ENCODE measurements at regions not wholly inside any gene's neighbourhood (a gene's known extent, or its start where the extent isn't known, plus 50 kb on each side); places are given as distances from the start of the nearest gene placed in this dataset.
"Not testable (repeated sequence)": the region's sequence is repeated elsewhere in the genome, so short reads cannot be mapped to it uniquely, and the experiment has no call there.

DNA sequence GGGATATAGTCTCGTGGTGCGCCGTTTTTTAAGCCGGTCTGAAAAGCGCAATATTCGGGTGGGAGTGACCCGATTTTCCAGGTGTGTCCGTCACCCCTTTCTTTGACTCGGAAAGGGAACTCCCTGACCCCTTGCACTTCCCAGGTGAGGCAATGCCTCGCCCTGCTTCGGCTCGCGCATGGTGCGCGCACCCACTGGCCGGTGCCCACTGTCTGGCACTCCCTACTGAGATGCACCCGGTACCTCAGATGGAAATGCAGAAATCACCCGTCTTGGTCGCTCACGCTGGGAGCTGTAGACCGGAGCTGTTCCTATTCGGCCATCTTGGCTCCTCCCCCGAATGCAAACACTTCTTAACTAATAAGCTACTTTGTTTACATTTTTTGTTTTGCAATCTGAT, 914.9 kb downstream of the OTOL1 start:
- H3K4me1 Mint-ChIP-seq, H3K9me3 Mint-ChIP-seq, ATAC-seq, H3K4me3 Mint-ChIP-seq, H3K27ac Mint-ChIP-seq, H3K36me3 Mint-ChIP-seq, H3K27me3 Mint-ChIP-seq: not testable (repeated sequence)

DNA sequence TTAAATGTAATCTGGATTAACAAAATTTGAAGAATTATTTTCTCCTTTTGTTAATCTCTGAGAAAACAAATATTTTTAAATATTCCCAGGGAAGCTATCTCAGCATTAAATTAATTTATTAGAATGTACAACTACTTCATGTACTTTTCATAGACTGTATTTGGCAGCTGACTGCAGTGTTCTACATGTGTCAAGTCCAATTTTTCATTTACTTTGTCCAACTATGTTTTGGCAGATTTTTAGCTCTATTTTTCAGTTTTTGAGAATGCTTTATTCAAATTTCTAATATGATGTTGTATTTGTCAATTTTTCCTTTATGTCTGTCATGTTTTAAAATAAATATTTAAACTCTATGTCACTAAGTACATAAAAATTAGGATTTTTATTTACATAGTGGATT, 925.1 kb downstream of the OTOL1 start:
- no peak for ATAC-seq
- no peaks in the 10 kb centered on the region for H3K4me1 Mint-ChIP-seq
- no peaks in the 10 kb centered on the region for H3K27me3 Mint-ChIP-seq
- no peaks in the 10 kb centered on the region for H3K36me3 Mint-ChIP-seq
- peaks cover under 1% of the 10 kb centered on the region for H3K9me3 Mint-ChIP-seq
- no peak overlapping the region for H3K27ac Mint-ChIP-seq
- no peak overlapping the region for H3K4me3 Mint-ChIP-seq

DNA sequence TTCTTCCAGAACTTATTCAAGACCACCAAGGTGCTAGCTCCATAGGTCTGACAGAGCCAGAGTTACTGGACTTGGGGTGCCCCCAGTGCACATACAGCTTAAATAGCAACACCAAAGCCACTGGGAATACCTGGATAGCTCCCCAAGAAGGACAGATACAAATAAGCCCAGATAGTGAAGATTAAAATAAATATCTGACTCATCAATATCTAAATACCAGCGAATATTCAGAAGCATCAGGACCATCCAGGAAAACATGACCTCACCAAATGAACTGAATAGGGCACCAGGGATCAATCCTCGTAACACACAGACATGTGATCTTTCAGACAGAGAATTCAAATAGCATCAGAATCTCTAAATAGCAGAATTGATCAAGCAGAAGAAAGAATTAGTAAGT, 931.6 kb downstream of the OTOL1 start:
- no peak overlapping the region for H3K27ac Mint-ChIP-seq
- no peaks in the 10 kb centered on the region for H3K36me3 Mint-ChIP-seq
- ATAC-seq, result no peak
- no peaks in the 10 kb centered on the region for H3K4me1 Mint-ChIP-seq
- H3K27me3 Mint-ChIP-seq, result no peaks in the 10 kb centered on the region
- no peak overlapping the region for H3K4me3 Mint-ChIP-seq
- peaks cover 9% of the 10 kb centered on the region for H3K9me3 Mint-ChIP-seq

DNA sequence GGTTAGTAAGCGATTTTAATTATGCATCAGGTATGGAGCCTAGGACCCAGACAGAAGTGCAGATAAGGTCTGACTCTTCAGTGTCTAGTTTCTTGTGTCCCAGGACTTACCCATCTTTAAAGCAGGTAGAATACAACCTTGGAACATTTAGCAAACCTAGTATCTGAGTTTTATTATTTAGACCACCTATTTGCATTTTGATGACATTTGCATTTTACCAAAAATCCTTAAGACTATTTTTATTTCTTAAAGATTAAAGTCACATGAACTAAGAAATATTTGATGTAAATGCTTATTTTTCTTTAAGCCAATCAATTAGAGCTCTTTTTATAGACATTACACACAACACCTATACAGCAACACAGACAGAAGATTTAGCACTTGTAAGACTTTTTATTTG, 939.1 kb downstream of the OTOL1 start:
- no peak for ATAC-seq
- Mint-ChIP-seq H3K4me3 (no peak overlapping the region), H3K4me1 (no peaks in the 10 kb centered on the region), H3K36me3 (no peaks in the 10 kb centered on the region), H3K27me3 (no peaks in the 10 kb centered on the region), H3K9me3 (peaks cover 13% of the 10 kb centered on the region), H3K27ac (no peak overlapping the region)

DNA sequence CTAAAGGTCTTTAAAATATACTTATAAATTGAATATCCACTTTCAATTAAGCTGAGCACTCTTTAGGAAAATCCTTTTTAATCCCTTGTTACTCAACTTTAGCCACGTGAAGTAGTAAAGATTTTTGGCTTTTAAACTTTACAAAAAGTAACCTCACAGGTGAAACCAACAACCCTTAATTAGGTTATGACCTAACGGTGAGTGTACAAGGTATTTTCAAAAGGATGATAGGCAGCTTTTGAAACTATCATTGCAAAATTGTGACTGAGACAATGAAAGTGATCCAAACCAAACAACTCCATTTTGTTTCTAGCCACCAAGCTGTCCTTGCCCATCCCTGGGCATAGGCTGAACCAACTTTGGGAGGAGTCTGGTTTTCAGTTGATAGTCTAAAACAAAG, 940.2 kb downstream of the OTOL1 start:
- ATAC-seq, result no peak
- H3K4me3 Mint-ChIP-seq, result no peak overlapping the region
- H3K27me3 Mint-ChIP-seq, result no peaks in the 10 kb centered on the region
- H3K9me3 Mint-ChIP-seq, result peaks cover 11% of the 10 kb centered on the region
- no peaks in the 10 kb centered on the region for H3K36me3 Mint-ChIP-seq
- H3K27ac Mint-ChIP-seq, result no peak overlapping the region
- no peaks in the 10 kb centered on the region for H3K4me1 Mint-ChIP-seq

DNA sequence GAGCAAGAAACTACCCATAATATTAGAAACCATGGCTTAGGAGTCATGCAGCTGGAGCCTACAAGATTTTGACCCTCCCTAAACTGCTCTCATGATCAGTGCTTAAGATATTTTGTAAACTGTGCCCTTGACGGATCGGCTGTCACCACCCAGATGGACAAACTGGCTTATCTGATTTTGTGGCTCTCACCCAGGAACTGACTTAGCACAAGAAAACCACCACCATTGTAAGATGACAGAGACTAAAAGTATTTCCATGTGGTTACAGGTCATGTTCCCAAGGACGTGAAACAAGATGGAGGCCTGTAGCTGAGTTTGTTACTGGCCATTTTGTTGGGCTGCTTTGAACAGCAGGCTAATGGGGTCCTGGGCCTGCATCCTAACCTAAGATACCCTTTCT, 940.9 kb downstream of the OTOL1 start:
- H3K4me3 Mint-ChIP-seq, result no peak overlapping the region
- no peaks in the 10 kb centered on the region for H3K27me3 Mint-ChIP-seq
- ATAC-seq, result no peak
- no peaks in the 10 kb centered on the region for H3K36me3 Mint-ChIP-seq
- H3K9me3 Mint-ChIP-seq, result peaks cover 11% of the 10 kb centered on the region
- H3K27ac Mint-ChIP-seq, result no peak overlapping the region
- no peaks in the 10 kb centered on the region for H3K4me1 Mint-ChIP-seq

DNA sequence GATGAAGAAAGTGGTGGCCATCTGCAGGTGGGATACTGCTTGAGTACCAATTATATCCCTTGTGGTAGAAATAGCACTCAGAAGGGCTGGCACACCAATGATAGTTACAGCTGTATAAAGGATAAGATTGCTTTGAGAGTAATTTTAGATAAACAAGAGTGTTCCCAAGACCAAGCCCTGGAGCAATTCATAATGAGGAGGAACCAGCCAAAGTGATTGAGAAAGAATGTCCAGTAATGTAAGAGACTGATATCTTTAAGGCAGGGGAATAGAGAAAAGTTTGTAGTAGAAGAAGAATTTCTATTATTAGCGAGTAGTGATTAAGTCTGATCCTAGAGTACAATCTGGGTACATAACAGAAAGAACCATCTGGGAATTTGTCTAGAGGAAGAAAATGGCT, 945.1 kb downstream of the OTOL1 start:
- H3K9me3 Mint-ChIP-seq, result peaks cover 7% of the 10 kb centered on the region
- no peaks in the 10 kb centered on the region for H3K4me1 Mint-ChIP-seq
- no peak overlapping the region for H3K27ac Mint-ChIP-seq
- no peaks in the 10 kb centered on the region for H3K36me3 Mint-ChIP-seq
- H3K4me3 Mint-ChIP-seq, result no peak overlapping the region
- H3K27me3 Mint-ChIP-seq, result no peaks in the 10 kb centered on the region
- ATAC-seq, result no peak

DNA sequence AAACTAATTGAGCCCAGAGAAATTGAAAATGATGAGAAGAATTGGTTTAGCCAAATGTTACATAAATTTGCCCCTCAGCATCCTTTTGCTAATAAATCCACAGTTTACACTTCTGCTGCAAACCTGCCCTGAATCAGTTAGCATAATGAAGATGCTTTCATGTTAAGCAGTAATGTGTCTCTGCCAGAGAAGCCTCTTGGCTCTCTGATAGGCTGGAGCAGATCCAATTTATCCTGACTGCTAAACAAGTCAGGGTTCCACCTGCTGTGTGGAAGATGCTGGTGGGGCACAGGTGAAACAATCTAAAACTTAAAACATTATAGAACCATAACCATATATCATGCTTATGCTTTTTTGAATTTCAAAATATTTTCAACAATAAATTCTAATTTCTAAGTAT, 946.8 kb downstream of the OTOL1 start:
- Mint-ChIP-seq H3K27me3 (no peaks in the 10 kb centered on the region), H3K9me3 (peaks cover 7% of the 10 kb centered on the region), H3K27ac (no peak overlapping the region), H3K4me1 (no peaks in the 10 kb centered on the region), H3K4me3 (no peak overlapping the region), H3K36me3 (no peaks in the 10 kb centered on the region)
- no peak for ATAC-seq

DNA sequence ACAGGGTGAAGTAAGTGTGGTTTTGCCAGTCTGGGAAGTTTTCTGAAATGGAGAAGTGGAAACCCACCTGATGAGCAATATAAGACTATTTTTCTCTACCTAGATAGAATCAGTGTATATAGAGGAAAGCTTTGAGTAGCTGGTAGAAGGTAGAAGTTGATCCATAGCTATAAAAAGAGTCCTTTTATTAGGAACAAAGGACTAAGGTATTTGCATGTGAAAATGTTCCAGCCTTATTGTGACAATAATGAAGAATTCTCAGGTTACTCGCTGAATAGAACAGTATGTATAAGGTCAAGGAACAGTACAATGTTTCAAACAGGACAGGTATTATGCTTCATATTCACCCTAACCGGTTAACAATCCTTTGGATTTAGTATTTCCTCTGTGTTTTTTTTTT, 972.2 kb downstream of the OTOL1 start:
- no peaks in the 10 kb centered on the region for H3K4me1 Mint-ChIP-seq
- H3K27me3 Mint-ChIP-seq, result no peaks in the 10 kb centered on the region
- no peak overlapping the region for H3K27ac Mint-ChIP-seq
- ATAC-seq, result no peak
- H3K9me3 Mint-ChIP-seq, result peaks cover 9% of the 10 kb centered on the region
- H3K36me3 Mint-ChIP-seq, result no peaks in the 10 kb centered on the region
- no peak overlapping the region for H3K4me3 Mint-ChIP-seq

DNA sequence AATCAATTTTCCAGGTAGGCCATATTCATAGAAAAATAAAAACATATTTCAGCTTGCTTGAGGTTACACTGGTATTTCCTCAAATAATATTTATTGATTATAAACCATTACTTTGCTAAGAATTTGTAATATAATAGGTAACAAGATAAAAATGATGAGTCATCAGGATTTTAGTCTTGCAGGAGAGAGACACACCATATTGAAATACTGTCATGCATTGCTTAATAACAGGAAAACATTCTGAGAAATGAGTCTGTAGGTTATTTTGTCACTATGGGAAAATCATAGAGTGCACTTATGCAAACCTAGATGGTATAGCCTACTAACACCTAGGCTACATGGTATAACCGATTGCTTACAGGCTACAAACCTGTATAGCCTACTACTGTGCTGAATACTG, 990.5 kb downstream of the OTOL1 start:
- H3K4me1 Mint-ChIP-seq, result no peaks in the 10 kb centered on the region
- H3K27ac Mint-ChIP-seq, result no peak overlapping the region
- no peaks in the 10 kb centered on the region for H3K27me3 Mint-ChIP-seq
- ATAC-seq, result no peak
- no peaks in the 10 kb centered on the region for H3K36me3 Mint-ChIP-seq
- no peak overlapping the region for H3K4me3 Mint-ChIP-seq
- H3K9me3 Mint-ChIP-seq, result no peaks in the 10 kb centered on the region

DNA sequence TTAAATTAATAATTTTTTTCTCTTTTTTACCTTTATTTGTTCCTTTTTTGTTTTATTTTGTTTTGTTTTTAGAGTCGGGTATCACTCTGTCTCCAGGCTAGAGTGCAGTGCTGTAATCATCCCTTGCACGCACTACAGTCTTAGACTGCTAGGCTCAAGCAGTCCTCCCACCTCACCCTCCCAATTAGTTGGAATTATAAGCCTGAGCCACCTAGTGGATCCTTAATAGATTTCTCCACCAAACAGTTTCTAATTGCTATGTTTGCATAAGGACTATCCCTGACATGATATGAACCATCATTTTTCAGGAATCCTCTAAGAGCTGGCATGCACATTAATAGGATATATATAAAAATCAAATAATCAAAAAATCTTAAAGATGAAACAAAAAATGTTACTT, 993.2 kb downstream of the OTOL1 start:
- ATAC-seq, result no peak
- H3K9me3 Mint-ChIP-seq, result no peaks in the 10 kb centered on the region
- no peak overlapping the region for H3K27ac Mint-ChIP-seq
- H3K36me3 Mint-ChIP-seq, result no peaks in the 10 kb centered on the region
- H3K4me1 Mint-ChIP-seq, result no peaks in the 10 kb centered on the region
- H3K27me3 Mint-ChIP-seq, result no peaks in the 10 kb centered on the region
- H3K4me3 Mint-ChIP-seq, result no peak overlapping the region

DNA sequence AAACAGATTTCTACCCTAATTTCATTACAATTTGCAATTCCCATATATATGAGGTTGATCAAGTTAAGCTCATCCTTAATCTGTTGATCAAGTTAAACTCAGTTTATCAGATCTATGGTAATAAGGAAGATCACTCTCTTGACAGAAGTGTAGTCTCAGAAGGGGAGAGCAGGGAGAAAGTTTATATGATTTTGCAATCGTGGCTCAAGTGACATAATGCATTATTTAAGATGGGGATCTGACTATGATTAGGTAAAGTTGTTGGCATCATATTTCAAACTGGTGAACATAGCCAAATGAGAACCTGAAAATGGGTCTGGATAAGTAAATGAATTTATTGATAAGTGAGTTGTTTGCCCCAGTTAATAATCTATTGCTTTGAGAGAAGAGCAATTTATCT, 995.3 kb downstream of the OTOL1 start:
- ATAC-seq, result no peak
- H3K9me3 Mint-ChIP-seq, result no peaks in the 10 kb centered on the region
- H3K27ac Mint-ChIP-seq, result no peak overlapping the region
- no peaks in the 10 kb centered on the region for H3K36me3 Mint-ChIP-seq
- no peaks in the 10 kb centered on the region for H3K27me3 Mint-ChIP-seq
- H3K4me1 Mint-ChIP-seq, result no peaks in the 10 kb centered on the region
- H3K4me3 Mint-ChIP-seq, result no peak overlapping the region

DNA sequence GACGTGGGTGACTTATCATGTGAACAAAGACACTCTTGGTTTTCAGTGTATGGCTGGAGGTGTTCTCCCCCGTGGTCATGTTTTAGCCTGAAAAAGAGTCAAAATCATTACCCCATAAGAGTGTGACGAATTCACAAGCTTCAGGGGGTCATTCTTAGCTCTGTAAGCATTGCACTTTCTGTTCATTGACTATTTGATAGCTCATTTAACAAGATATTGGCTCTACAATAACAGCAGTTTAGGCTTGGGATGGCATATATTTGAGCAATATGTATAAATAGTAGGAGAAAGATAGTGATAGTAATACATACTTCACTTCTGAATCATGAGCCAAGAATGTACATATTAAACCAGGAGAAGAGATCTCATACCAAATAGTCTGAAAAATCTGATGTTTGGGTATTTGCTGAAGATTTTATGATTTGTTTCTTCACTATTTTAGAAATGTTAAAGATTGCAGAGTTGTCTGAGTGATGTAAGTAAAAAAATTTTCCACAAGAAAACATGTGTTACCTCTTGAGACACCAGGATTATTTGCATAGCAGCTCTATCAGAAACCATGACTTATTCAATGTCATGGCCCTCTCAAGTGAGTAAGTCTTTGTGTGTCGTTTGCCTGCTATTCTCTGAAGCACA, 996.0 kb downstream of the OTOL1 start:
- Mint-ChIP-seq H3K9me3 (no peaks in the 10 kb centered on the region), H3K4me3 (no peak overlapping the region), H3K27ac (no peak overlapping the region), H3K4me1 (no peaks in the 10 kb centered on the region), H3K36me3 (no peaks in the 10 kb centered on the region), H3K27me3 (no peaks in the 10 kb centered on the region)
- ATAC-seq, result no peak

DNA sequence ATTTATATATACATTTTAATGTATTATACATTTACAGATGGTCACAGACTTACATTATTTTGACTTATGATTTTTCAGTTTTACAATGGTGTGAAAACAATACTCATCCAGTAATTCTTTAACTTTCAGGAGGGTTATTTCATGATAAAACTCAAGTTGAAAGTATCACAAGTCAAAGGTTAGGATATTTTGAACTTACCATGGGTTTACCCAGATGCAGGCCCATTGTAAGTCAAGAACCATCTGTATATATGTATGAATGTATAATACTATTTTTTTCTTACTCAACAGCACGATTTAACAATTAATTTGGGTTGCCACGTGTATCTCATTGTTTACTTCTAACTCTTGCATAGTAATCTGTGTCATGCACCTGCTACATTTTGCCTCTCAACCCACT, 1002.0 kb downstream of the OTOL1 start:
- Mint-ChIP-seq H3K27me3 (no peaks in the 10 kb centered on the region), H3K4me1 (no peaks in the 10 kb centered on the region), H3K36me3 (no peaks in the 10 kb centered on the region), H3K4me3 (no peak overlapping the region), H3K27ac (no peak overlapping the region), H3K9me3 (peaks cover 4% of the 10 kb centered on the region)
- ATAC-seq, result no peak

DNA sequence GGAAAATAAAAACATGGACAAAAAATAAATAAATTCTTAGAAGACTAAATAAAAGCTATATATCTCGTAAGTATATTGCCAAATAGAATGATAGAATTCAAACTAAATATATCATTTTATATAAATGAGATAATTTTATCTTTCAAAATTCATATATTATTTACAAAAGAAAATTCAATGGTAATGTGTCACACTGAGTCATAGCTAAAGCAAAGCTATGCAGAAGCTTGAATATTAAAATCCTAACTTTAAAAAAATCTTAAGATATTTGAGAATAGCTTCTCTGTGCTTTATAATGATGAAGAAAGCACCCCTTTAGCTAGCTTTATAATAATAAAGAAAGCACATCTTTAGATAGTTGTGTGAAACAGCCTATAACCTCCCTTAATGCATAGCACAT, 1010.8 kb downstream of the OTOL1 start:
- ATAC-seq, result no peak
- H3K36me3 Mint-ChIP-seq, result no peaks in the 10 kb centered on the region
- H3K4me3 Mint-ChIP-seq, result no peak overlapping the region

DNA sequence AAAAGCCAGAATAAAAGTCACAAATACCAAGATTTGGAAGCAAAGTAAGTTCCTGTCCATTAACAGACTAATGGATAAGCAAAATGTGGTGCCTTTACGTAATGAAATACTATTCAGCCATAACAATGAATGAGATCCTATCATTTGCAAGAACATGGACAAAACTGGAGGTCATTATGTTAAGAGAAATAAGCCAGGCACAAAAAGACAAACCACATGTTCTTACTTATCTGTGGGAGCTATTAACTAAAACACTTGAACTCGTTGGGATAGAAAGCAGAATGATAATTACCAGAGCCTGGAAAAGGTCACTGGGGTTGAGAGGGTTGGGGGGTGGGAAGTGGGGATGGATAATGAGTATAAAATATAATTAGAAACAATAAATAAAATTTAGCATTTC, 1015.9 kb downstream of the OTOL1 start:
- Mint-ChIP-seq H3K4me3 (no peak overlapping the region), H3K4me1 (no peaks in the 10 kb centered on the region), H3K9me3 (peaks cover 12% of the 10 kb centered on the region), H3K27ac (no peak overlapping the region), H3K36me3 (no peaks in the 10 kb centered on the region), H3K27me3 (no peaks in the 10 kb centered on the region)
- no peak for ATAC-seq

More for the DNA sequence above, 1010.8 kb downstream of the OTOL1 start:
- Mint-ChIP-seq H3K4me1 (no peaks in the 10 kb centered on the region), H3K27ac (no peak overlapping the region), H3K9me3 (peaks cover 3% of the 10 kb centered on the region), H3K27me3 (no peaks in the 10 kb centered on the region)

DNA sequence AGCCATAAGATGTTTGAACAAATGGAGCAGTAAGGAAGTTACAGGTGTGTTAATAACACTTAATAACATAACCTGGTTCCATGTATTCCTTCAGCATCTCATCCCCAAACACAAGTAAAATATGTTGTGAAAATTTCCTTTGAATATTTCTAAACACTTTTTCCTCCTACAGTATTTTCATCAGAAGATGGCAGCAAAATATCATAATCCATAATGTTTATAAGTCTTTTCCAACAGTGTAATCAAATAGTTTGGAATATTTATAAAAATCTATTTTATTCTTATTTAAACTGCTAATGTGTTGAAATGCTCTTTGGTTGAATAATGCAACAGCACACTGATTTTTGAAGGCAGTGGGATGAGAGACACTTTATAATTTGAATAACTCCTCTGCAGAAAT, 1020.5 kb downstream of the OTOL1 start:
- H3K27ac Mint-ChIP-seq, result no peak overlapping the region
- H3K9me3 Mint-ChIP-seq, result peaks cover 17% of the 10 kb centered on the region
- no peak overlapping the region for H3K4me3 Mint-ChIP-seq

More for the DNA sequence above, 1020.5 kb downstream of the OTOL1 start:
- Mint-ChIP-seq H3K36me3 (no peaks in the 10 kb centered on the region), H3K4me1 (no peaks in the 10 kb centered on the region), H3K27me3 (no peaks in the 10 kb centered on the region)
- no peak for ATAC-seq

Data from stimulated activated memory B cell treated with anti-CD40 and anti-IgM and Interleukin-4, amounts not matched to agents 10 μg/mL and 1 μg/mL and 100 μg/mL, for 72 hours (primary cell).